ENCODE measurements at regions not wholly inside any gene's neighbourhood (a gene's known extent, or its start where the extent isn't known, plus 50 kb on each side); places are given as distances from the start of the nearest gene placed in this dataset.

DNA sequence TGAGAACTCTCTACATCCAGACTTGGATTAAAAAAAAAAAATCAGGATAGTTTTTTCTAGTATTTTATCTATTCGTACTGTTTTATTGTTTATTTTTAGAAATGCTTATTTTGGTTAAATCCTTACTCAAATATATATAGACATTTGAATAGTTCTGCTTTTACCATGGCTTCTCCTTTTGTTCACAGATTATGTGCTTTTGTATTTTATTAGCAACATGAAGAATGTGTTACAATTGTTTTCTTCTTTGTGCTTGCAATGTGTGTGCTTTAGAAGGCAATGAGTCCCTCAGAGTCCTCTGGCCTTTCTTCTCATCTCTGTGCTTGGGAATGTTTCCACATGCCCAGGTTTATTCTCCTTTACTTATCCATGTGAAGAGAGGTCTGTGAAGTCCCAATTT lies 324.0 kb downstream of the KCNRG start:
- TF ChIP-seq, protein P1, sequence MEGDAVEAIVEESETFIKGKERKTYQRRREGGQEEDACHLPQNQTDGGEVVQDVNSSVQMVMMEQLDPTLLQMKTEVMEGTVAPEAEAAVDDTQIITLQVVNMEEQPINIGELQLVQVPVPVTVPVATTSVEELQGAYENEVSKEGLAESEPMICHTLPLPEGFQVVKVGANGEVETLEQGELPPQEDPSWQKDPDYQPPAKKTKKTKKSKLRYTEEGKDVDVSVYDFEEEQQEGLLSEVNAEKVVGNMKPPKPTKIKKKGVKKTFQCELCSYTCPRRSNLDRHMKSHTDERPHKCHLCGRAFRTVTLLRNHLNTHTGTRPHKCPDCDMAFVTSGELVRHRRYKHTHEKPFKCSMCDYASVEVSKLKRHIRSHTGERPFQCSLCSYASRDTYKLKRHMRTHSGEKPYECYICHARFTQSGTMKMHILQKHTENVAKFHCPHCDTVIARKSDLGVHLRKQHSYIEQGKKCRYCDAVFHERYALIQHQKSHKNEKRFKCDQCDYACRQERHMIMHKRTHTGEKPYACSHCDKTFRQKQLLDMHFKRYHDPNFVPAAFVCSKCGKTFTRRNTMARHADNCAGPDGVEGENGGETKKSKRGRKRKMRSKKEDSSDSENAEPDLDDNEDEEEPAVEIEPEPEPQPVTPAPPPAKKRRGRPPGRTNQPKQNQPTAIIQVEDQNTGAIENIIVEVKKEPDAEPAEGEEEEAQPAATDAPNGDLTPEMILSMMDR (IDR thresholded peaks at IDR 0.05 in 8 of 11, conservative IDR thresholded peaks at IDR 0.05 in 3 of 11), result no peak
- TF ChIP-seq POLR2A (IDR thresholded peaks at IDR 0.05) (no peak), POLR2AphosphoS5 (IDR thresholded peaks at IDR 0.05) (no peak)
